HG02642 (cell line): ENCODE measurements at regions not wholly inside any gene's neighbourhood (a gene's known extent, or its start where the extent isn't known, plus 50 kb on each side); places are given as distances from the start of the nearest gene placed in this dataset.
"Not testable (repeated sequence)": the region's sequence is repeated elsewhere in the genome, so short reads cannot be mapped to it uniquely, and the experiment has no call there.

ENCODE experiments used
- ATAC-seq: cut with Tn5 transposase; IDR thresholded peaks from one replicate; pipeline ENCODE4 v1.9.1; 2021; ENCODE audit warnings: mild to moderate bottlenecking; ENCODE audit not compliant: unreplicated experiment, poor library complexity

DNA sequence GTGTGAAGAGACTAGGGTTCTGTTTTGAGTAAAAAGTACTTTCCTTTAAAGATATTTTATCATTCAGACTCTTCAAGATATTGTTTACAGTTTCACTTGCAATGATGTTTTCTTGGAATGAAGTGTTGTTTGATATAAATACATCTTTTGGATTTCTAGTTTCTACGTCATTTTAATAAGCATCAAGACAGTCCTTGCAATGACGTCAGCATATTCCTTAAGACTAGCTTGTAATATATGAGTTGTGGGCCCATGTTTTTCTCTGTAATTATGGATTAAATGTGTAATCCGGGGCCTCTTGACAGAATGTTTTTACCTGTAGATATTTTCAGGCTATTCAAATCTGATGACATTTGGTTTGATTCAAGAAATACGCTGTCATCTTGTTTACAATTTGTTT, 66.1 kb downstream of the RBMX2 start:
- no peak for ATAC-seq

GRCh38 chrX:130468395-130468923, 66.7 kb downstream of the RBMX2 start:
- no peak for ATAC-seq

GRCh38 chrX:130482871-130483270, 81.1 kb downstream of the RBMX2 start:
- no peak for ATAC-seq

DNA sequence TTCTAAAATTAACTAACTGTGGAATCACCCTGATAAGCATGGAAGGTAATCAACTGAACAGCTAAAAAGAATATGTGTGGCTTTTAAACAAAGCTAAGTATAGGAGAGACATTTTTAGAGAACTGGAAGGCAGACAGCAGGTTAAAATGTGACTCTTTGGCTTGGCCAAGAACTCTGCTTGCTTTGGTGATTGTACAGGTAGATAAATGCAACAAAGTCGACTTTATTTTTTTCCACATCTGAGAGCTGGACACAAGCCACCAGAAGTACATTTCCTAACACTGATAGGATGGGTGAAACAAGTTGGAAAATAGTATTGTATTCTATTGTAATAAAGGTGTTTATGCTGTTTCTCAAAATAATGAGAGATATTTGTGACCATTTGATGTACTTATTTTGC, 84.1 kb downstream of the RBMX2 start:
- no peak for ATAC-seq

DNA sequence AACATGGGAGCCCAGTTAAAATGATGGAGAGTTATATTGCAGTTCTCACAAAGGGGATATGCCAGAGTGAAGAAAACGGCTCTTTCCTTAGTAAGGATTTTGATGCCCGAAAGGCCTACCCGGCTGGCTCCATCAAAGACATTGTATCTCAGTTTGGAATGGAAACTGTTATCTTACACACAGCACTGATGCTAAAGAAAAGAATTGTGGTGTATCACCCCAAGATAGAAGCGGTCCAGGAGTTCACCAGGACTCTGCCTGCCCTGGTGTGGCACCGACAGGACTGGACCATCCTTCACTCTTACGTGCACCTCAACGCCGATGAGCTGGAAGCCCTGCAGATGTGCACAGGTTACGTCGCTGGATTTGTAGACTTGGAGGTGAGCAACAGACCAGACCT, 93.7 kb downstream of the RBMX2 start:
- not testable (repeated sequence) for ATAC-seq

- no peak for ATAC-seq
Measured at GRCh38 chrX:130497531-130497930, 95.7 kb downstream of the RBMX2 start.

DNA sequence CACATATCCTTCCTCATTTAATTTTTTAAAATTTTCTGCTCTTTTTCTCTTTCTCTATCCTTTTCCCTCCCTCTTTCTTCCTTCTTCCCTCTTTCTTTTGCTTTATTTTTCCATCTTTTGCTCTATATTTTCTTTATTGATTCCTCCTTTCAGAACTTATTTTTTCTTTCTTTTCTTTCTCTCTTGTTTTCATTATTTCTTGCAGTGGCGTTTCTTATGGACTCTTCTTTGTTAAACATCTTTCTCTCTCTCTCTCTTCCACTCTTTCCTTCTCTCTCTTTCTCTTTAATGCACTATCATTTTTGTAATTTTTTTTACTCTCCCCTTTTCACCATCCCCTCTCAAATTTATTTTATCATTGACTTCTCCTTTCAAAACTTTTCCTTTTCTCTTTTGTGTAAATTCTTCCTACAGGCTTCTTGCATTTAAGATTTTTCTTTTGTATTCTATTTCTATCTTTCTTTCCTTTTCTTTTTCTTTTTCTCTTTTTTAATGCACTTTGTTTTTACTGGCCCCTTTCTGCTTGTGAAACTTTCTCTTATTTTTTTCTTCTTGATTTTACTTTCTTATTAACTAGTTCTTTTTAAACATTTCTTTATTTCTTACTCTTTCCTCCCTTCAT, 97.0 kb downstream of the RBMX2 start:
- ATAC-seq: no peak

GRCh38 chrX:130502016-130502570, 100.3 kb downstream of the RBMX2 start:
- no peak for ATAC-seq

DNA sequence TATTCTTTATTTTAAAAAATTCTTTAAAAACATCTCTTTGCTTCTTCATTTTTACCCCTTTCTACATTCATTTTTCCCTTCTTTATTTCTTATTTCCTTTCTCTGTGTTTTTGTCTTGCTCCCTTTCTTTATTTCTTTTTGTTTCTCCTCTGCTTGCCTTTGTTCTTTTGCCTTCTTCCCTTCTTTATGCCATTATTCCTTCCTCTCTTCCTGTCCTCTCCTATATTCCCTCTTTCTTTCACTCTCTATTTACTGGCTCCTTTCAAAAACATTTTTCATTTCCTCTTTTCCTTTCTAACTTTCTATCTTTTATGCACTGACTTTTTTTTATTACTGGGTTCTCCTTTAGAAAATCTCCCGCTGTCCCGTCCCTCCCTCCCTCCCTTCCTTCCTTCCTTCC, 102.2 kb downstream of the RBMX2 start:
- ATAC-seq: no peak

DNA sequence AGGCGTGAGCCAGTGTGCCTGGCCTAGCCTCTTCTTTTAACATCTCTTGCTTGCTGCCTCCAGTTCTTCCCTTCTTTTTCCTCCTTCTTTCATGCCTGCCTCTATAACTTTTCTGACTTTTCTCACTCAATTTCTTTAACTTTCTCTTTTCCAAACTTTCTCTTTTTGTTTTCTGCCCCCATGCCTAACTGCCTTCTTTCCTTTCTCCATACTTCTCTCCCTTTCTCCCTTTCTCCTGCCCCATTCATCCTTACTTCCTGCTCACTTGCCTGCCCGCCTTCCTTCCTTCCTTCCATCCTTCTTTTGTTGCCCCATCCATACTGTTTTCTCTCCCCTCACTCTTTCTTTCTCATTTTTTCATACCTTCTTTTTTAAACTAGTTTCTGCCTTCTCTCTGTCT, 105.2 kb downstream of the RBMX2 start:
- no peak for ATAC-seq

- ATAC-seq: not testable (repeated sequence)
Measured at GRCh38 chrX:130512534-130512933, 110.7 kb downstream of the RBMX2 start.

GRCh38 chrX:130516123-130516522, 114.3 kb downstream of the RBMX2 start:
- no peak for ATAC-seq

DNA sequence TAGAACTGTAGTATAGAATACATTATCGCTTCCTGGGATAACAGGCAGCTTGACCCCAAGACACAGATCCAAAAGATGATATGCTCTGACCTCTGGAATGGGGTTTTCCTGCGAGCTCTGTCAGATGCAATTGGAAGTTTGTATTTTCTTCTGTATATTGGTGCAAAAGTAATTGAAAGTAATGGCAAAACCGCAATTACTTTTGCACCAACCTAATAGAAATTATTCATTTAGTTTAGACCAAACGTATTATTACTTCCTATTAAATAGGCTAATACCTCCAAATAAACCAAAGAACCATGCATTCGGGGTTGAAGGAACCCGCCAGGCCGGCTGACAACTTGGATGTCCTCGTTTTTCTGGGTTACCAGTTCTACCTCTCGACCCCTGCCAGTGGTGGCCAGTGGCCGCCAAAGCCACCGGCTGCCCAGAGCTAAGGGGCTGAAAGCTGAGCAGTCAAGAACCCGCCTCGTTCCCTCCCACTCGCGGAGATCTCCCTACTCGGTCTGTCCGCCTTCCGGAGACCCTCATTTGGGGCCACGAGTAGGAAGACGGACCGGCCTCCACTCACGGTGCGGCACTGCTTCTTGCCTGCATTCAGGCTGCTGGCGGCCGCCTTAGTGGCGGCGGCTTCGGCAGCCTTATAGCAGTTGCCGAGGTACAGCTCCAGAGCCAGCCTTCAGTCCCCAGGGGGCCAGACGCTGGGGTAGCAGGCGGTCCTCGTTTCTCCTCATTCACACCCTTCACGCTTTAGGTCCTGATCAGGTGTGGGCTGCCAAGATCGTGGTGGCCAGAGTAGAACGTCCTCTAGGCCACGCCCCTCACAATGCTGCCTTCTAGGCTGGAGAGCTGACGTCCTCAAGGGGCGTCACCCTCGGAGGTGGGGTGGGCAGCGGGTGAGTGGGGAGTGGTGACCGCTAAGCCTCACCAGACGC, 121.9 kb downstream of the RBMX2 start:
- peak; percentile 51 for ATAC-seq

GRCh38 chrX:130524476-130525194, 122.8 kb downstream of the RBMX2 start:
- ATAC-seq: no peak

GRCh38 chrX:130529531-130529930, 127.7 kb downstream of the RBMX2 start:
- ATAC-seq: no peak

GRCh38 chrX:130531066-130531465, 129.3 kb downstream of the RBMX2 start:
- ATAC-seq: no peak

DNA sequence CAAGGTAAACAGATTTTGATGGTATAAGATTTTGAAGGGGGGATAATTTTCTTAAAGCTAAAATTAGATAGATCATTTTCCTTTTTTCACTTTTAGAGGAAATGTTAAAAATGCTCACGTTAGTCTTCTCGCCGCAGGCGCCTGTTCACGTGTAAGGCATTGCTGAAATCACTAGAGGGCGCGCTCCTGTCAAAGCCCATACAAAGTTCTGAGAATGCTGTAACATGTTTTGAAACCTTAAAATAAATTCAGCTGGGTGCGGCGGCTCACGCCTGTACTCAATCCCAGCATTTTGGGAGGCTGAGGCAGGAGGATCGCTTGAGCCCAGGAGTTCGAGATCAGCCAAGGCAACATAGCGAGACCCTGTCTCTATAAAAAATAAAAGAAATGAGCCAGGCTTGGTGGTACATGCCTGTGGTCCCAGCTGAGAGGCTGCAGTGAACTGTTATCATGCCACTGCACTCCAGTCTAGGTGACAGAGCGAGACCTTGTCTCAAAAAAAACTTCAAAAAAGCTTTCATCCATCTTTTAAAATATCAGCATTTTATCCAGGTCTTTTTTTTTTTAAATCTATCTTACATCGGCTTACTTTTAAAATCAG, 138.0 kb downstream of the RBMX2 start:
- no peak for ATAC-seq

GRCh38 chrX:130543603-130544325, 142.0 kb downstream of the RBMX2 start:
- no peak for ATAC-seq

GRCh38 chrX:130545796-130546195, 144.0 kb downstream of the RBMX2 start:
- no peak for ATAC-seq
